ENCODE measurements at regions not wholly inside any gene's neighbourhood (a gene's known extent, or its start where the extent isn't known, plus 50 kb on each side); places are given as distances from the start of the nearest gene placed in this dataset.

GRCh38 chr17:72333570-72333969 lies 212.8 kb downstream of the SOX9 start:
- no peak for TF ChIP-seq CTCF (IDR thresholded peaks at IDR 0.05; ENCODE audit: low read depth, low read length, missing control alignments)
- no peak for DNase-seq (ENCODE audit: extremely low read depth, low read depth)
- no peak overlapping the region for H3K4me3 ChIP-seq (replicated peaks; ENCODE audit: low read depth, low read length)

- DNase-seq (ENCODE audit: extremely low read depth, low read depth), result no peak
- TF ChIP-seq CTCF (IDR thresholded peaks at IDR 0.05; ENCODE audit: low read depth, low read length, missing control alignments), result no peak
- H3K4me3 ChIP-seq (replicated peaks; ENCODE audit: low read depth, low read length), result no peak overlapping the region
Measured at GRCh38 chr17:72334205-72334604, 213.4 kb downstream of the SOX9 start.

GRCh38 chr17:72336026-72336803 lies 215.4 kb downstream of the SOX9 start:
- no peak overlapping the region for H3K4me3 ChIP-seq (replicated peaks; ENCODE audit: low read depth, low read length)
- no peak for TF ChIP-seq CTCF (IDR thresholded peaks at IDR 0.05; ENCODE audit: low read depth, low read length, missing control alignments)
- DNase-seq (ENCODE audit: extremely low read depth, low read depth), result no peak

GRCh38 chr17:72336804-72337070 lies 215.9 kb downstream of the SOX9 start:
- no peak for TF ChIP-seq CTCF (IDR thresholded peaks at IDR 0.05; ENCODE audit: low read depth, low read length, missing control alignments)
- no peak for DNase-seq (ENCODE audit: extremely low read depth, low read depth)
- H3K4me3 ChIP-seq (replicated peaks; ENCODE audit: low read depth, low read length), result no peak overlapping the region

GRCh38 chr17:72338304-72338703 lies 217.5 kb downstream of the SOX9 start:
- no peak for TF ChIP-seq CTCF (IDR thresholded peaks at IDR 0.05; ENCODE audit: low read depth, low read length, missing control alignments)
- H3K4me3 ChIP-seq (replicated peaks; ENCODE audit: low read depth, low read length), result no peak overlapping the region
- no peak for DNase-seq (ENCODE audit: extremely low read depth, low read depth)

GRCh38 chr17:72338847-72339790 lies 218.3 kb downstream of the SOX9 start:
- no peak for TF ChIP-seq CTCF (IDR thresholded peaks at IDR 0.05; ENCODE audit: low read depth, low read length, missing control alignments)
- H3K4me3 ChIP-seq (replicated peaks; ENCODE audit: low read depth, low read length), result no peak overlapping the region
- peak; percentile 66 for DNase-seq (ENCODE audit: extremely low read depth, low read depth)

Data from HFF-Myc (cell line).